AG04449 (cell line): ENCODE measurements at regions not wholly inside any gene's neighbourhood (a gene's known extent, or its start where the extent isn't known, plus 50 kb on each side); places are given as distances from the start of the nearest gene placed in this dataset.

Source experiments
- CTCF ChIA-PET: fragments of 350-600 bp; formaldehyde crosslinking; extraction: SDS; loops from one replicate; lab custom pipeline; 2021; ENCODE audit warnings: antibody characterized with exemption; lab: Yijun Ruan, JAX
- POLR2A ChIA-PET: fragments of 400-600, 350-600 bp; formaldehyde crosslinking; extraction: SDS; loops from one replicate; lab custom pipeline; 2020; ENCODE audit warnings: antibody characterized with exemption, inconsistent platforms; lab: Yijun Ruan, JAX
- DNase-seq: peaks from one replicate; pipeline ENCODE4 v3.0.0-alpha.2; 2010; ENCODE audit warnings: low read depth, low spot score
- H3K4me3 ChIP-seq: 2 replicates; pipeline ENCODE4 v1.5.1; 2011; ENCODE audit warnings: low read depth, mild to moderate bottlenecking, control low read depth, low read length
- CTCF ChIP-seq: IDR thresholded peaks from one replicate; pipeline ENCODE4 v1.5.1; 2011; ENCODE audit warnings: mild to moderate bottlenecking, moderate library complexity, low read length, control low read depth, inconsistent platforms; ENCODE audit not compliant: insufficient read depth; ENCODE audit errors: missing control alignments

GRCh38 chr12:107951024-107951423, 176.5 kb downstream of the ASCL4 start:
- no peak overlapping the region for H3K4me3 ChIP-seq
- no peak for TF ChIP-seq CTCF
- CTCF ChIA-PET, result no interaction called here
- DNase-seq, result no peak
- POLR2A ChIA-PET, result no interaction called here

GRCh38 chr12:107955966-107956643, 173.0 kb upstream of the WSCD2 start:
- ChIA-PET CTCF (no interaction called here), POLR2A (no interaction called here)
- H3K4me3 ChIP-seq, result no peak overlapping the region
- no peak for TF ChIP-seq CTCF
- DNase-seq, result no peak

GRCh38 chr12:107957459-107957858, 171.6 kb upstream of the WSCD2 start:
- DNase-seq, result no peak
- TF ChIP-seq CTCF, result no peak
- ChIA-PET CTCF (no interaction called here), POLR2A (no interaction called here)
- no peak overlapping the region for H3K4me3 ChIP-seq

- no peak for TF ChIP-seq CTCF
- CTCF ChIA-PET, result no interaction called here
- H3K4me3 ChIP-seq, result no peak overlapping the region
- DNase-seq, result no peak
- POLR2A ChIA-PET, result no interaction called here
Observed at GRCh38 chr12:107963635-107964034, 165.5 kb upstream of the WSCD2 start.

GRCh38 chr12:107967170-107967569, 161.9 kb upstream of the WSCD2 start:
- ChIA-PET POLR2A (no interaction called here), CTCF (no interaction called here)
- H3K4me3 ChIP-seq, result no peak overlapping the region
- DNase-seq, result no peak
- TF ChIP-seq CTCF, result no peak

GRCh38 chr12:107973950-107974349, 155.1 kb upstream of the WSCD2 start:
- ChIA-PET POLR2A (no interaction called here), CTCF (no interaction called here)

More at GRCh38 chr12:107973950-107974349, 155.1 kb upstream of the WSCD2 start:
- DNase-seq, result no peak
- H3K4me3 ChIP-seq, result no peak overlapping the region
- TF ChIP-seq CTCF, result no peak
